ENCODE measurements at regions not wholly inside any gene's neighbourhood (a gene's known extent, or its start where the extent isn't known, plus 50 kb on each side); places are given as distances from the start of the nearest gene placed in this dataset.
A peak's percentile ranks its signal among the peaks of the same experiment; 100 is the strongest.
"Not testable (repeated sequence)": the region's sequence is repeated elsewhere in the genome, so short reads cannot be mapped to it uniquely, and the experiment has no call there.

- peak; percentile 4 to 9 for DNase-seq (ENCODE audit: low read depth in 2 of 2)
Observed at GRCh38 chr1:143905214-143906179, 66.3 kb downstream of the FAM72C start.

- not testable (repeated sequence) for DNase-seq (ENCODE audit: low read depth in 2 of 2)
Observed at GRCh38 chr1:143904622-143904979, 67.2 kb downstream of the FAM72C start.

GRCh38 chr1:143903899-143904621 lies 67.7 kb downstream of the FAM72C start:
- DNase-seq (ENCODE audit: low read depth in 2 of 2): not testable (repeated sequence)

- not testable (repeated sequence) for DNase-seq (ENCODE audit: low read depth in 2 of 2)
Observed at GRCh38 chr1:143896377-143896776, 75.4 kb downstream of the FAM72C start.

GRCh38 chr1:143884932-143885574 lies 86.7 kb downstream of the FAM72C start:
- DNase-seq (ENCODE audit: low read depth in 2 of 2): peak; percentile 35 to 49

- peak; percentile 6 to 17 for DNase-seq (ENCODE audit: low read depth in 2 of 2)
Observed at GRCh38 chr1:143884532-143884931, 87.3 kb downstream of the FAM72C start.

GRCh38 chr1:143879757-143880536 lies 91.8 kb downstream of the FAM72C start:
- not testable (repeated sequence) for DNase-seq (ENCODE audit: low read depth in 2 of 2)

- DNase-seq (ENCODE audit: low read depth in 2 of 2): not testable (repeated sequence)
Observed at GRCh38 chr1:143875947-143876346, 95.8 kb downstream of the FAM72C start.

GRCh38 chr1:143874625-143875024 lies 97.2 kb downstream of the FAM72C start:
- DNase-seq (ENCODE audit: low read depth in 2 of 2): not testable (repeated sequence)

GRCh38 chr1:143873650-143874049 lies 98.1 kb downstream of the FAM72C start:
- not testable (repeated sequence) for DNase-seq (ENCODE audit: low read depth in 2 of 2)

GRCh38 chr1:143870388-143870787 lies 101.4 kb downstream of the FAM72C start:
- not testable (repeated sequence) for DNase-seq (ENCODE audit: low read depth in 2 of 2)

- not testable (repeated sequence) for DNase-seq (ENCODE audit: low read depth in 2 of 2)
Observed at GRCh38 chr1:143867590-143868220, 104.1 kb downstream of the FAM72C start.

- DNase-seq (ENCODE audit: low read depth in 2 of 2): not testable (repeated sequence)
Observed at GRCh38 chr1:143863901-143864520, 107.8 kb downstream of the FAM72C start.

- not testable (repeated sequence) for DNase-seq (ENCODE audit: low read depth in 2 of 2)
Observed at GRCh38 chr1:143862722-143863121, 109.1 kb downstream of the FAM72C start.

GRCh38 chr1:143861306-143861705 lies 110.5 kb downstream of the FAM72C start:
- DNase-seq (ENCODE audit: low read depth in 2 of 2): not testable (repeated sequence)

- not testable (repeated sequence) for DNase-seq (ENCODE audit: low read depth in 2 of 2)
Observed at GRCh38 chr1:143855867-143856266, 115.9 kb downstream of the FAM72C start.

- DNase-seq (ENCODE audit: low read depth in 2 of 2): not testable (repeated sequence)
Observed at GRCh38 chr1:143854069-143854468, 117.7 kb downstream of the FAM72C start.

GRCh38 chr1:143850637-143851036 lies 121.1 kb downstream of the FAM72C start:
- not testable (repeated sequence) for DNase-seq (ENCODE audit: low read depth in 2 of 2)

GRCh38 chr1:143848859-143849258 lies 122.9 kb downstream of the FAM72C start:
- not testable (repeated sequence) for DNase-seq (ENCODE audit: low read depth in 2 of 2)

GRCh38 chr1:143845193-143845592 lies 126.6 kb downstream of the FAM72C start:
- DNase-seq (ENCODE audit: low read depth in 2 of 2): not testable (repeated sequence)
